Panc1 (cell line): ENCODE measurements at regions not wholly inside any gene's neighbourhood (a gene's known extent, or its start where the extent isn't known, plus 50 kb on each side); places are given as distances from the start of the nearest gene placed in this dataset.

Source experiments
- ATAC-seq: fragments of 200-7000 bp; cut with Tn5 transposase; 2 replicates; pipeline ENCODE4 v1.9.1; 2020; ENCODE audit warnings: mild to moderate bottlenecking, moderate library complexity
- BruUV-seq: library from RNA; stranded (reverse); fragments of 400-500 nt; replicated peaks from 2 replicates; lab custom pipeline; 2021; lab: Mats Ljungman, UMichigan
- CTCF ChIA-PET: fragments of 300-600 bp; sonication (Branson Sonifier 250); formaldehyde crosslinking; loops from one replicate; lab custom pipeline; 2022; ENCODE audit warnings: antibody characterized with exemption; lab: Charles Lee
- POLR2A ChIA-PET: fragments of 300-600 bp; sonication (Branson Sonifier 250); formaldehyde crosslinking; loops from one replicate; lab custom pipeline; 2022; ENCODE audit warnings: antibody characterized with exemption; lab: Charles Lee
- DNase-seq: peaks from one replicate; pipeline ENCODE4 v3.0.0-alpha.2; 2010; ENCODE audit warnings: low read depth, low spot score
- H3K27ac ChIP-seq: 2 replicates; pipeline ENCODE4 v1.5.1; 2011; ENCODE audit warnings: mild to moderate bottlenecking, low read length, inconsistent platforms
- H3K27me3 ChIP-seq: fragments of 200-500 bp; sonication (Bioruptor generic); 2 replicates; pipeline ENCODE4 v1.6.0; 2014; ENCODE audit warnings: low read length, inconsistent platforms; ENCODE audit not compliant: control insufficient read depth, insufficient read depth
- H3K36me3 ChIP-seq: fragments of 200-500 bp; sonication (Bioruptor generic); 2 replicates; pipeline ENCODE4 v1.5.1; 2014; ENCODE audit warnings: inconsistent platforms, mild to moderate bottlenecking, low read length, moderate library complexity; ENCODE audit not compliant: control insufficient read depth, insufficient read depth
- H3K4me1 ChIP-seq: 2 replicates; pipeline ENCODE4 v1.5.1; 2011; ENCODE audit warnings: inconsistent platforms, mild to moderate bottlenecking, low read length, moderate library complexity; ENCODE audit not compliant: control insufficient read depth, insufficient read depth
- H3K4me3 ChIP-seq, 2 experiments: 2 replicates each; pipeline ENCODE4 v1.5.1; 2011 to 2012; ENCODE audit warnings: low read depth in 2 of 2, low read length in 2 of 2, mild to moderate bottlenecking in 2 of 2, inconsistent platforms in 1 of 2, moderate library complexity in 1 of 2
- H3K9me3 ChIP-seq: fragments of 200-500 bp; sonication (Bioruptor generic); 2 replicates; pipeline ENCODE4 v1.5.1; 2014; ENCODE audit warnings: low read depth, mild to moderate bottlenecking, inconsistent platforms, low read length, moderate library complexity; ENCODE audit not compliant: control insufficient read depth, insufficient read depth
- CTCF ChIP-seq: fragments of 450-650 bp; IDR thresholded peaks from 2 replicates; pipeline ENCODE4 v1.5.1; 2017; ENCODE audit warnings: mild to moderate bottlenecking
- POLR2AphosphoS5 ChIP-seq: IDR thresholded peaks from 2 replicates; pipeline ENCODE4 v1.6.1; 2012; ENCODE audit warnings: mild to moderate bottlenecking, low read depth, low read length, moderate library complexity
- REST ChIP-seq, 2 experiments: IDR thresholded peaks; 2 replicates each; pipeline ENCODE4 v1.6.1; 2011 to 2012; ENCODE audit warnings: low read depth in 2 of 2, control low read depth in 1 of 2, low read length in 1 of 2, mild to moderate bottlenecking in 1 of 2, moderate library complexity in 1 of 2; ENCODE audit not compliant: insufficient read depth in 1 of 2
- SIN3A ChIP-seq: IDR thresholded peaks from 2 replicates; pipeline ENCODE4 v1.6.1; 2012; ENCODE audit warnings: low read depth, mild to moderate bottlenecking, low read length, moderate library complexity, borderline replicate concordance; ENCODE audit not compliant: insufficient read depth
- TCF7L2 ChIP-seq: IDR thresholded peaks from 2 replicates; pipeline ENCODE4 v1.6.1; 2011; ENCODE audit warnings: mild to moderate bottlenecking, low read depth, low read length, inconsistent platforms
- in situ Hi-C: cut with HindIII; loops from 2 replicates; pipeline ENCODE4 v1.10.0; 2016; ENCODE audit warnings: low sequenced_read_pairs, low pct_unique_long_range_greater_than_20kb
- intact Hi-C: fragments of 100-400 bp; cut with micrococcal nuclease; formaldehyde crosslinking; loops from one replicate; pipeline ENCODE4 v1.10.0; 2022; ENCODE audit not compliant: unreplicated experiment

GRCh38 chr2:128490321-128490720 is 171.7 kb upstream of the HS6ST1 start:
- DNase-seq (no peak), ATAC-seq (no peak)
- Histone ChIP-seq H3K4me3 (no peak overlapping the region), H3K4me1 (no peaks in the 10 kb centered on the region), H3K9me3 (no peaks in the 10 kb centered on the region), H3K36me3 (no peaks in the 10 kb centered on the region), H3K27me3 (peaks cover 4% of the 10 kb centered on the region; the same call in 1 of the 2 replicates), H3K27ac (no peak overlapping the region)
- ChIA-PET CTCF (no interaction called here), POLR2A (no interaction called here)
- BruUV-seq = no TSS peak
- intact Hi-C loops (no loop called here), in situ Hi-C loops (no loop called here)
- TF ChIP-seq TCF7L2 (no peak), CTCF (no peak)

- intact Hi-C loops = no loop called here
- Histone ChIP-seq H3K9me3 (no peaks in the 10 kb centered on the region), H3K36me3 (no peaks in the 10 kb centered on the region), H3K4me3 (no peak overlapping the region), H3K27me3 (peaks cover 4% of the 10 kb centered on the region; the same call in 1 of the 2 replicates), H3K4me1 (no peaks in the 10 kb centered on the region), H3K27ac (no peak overlapping the region)
- BruUV-seq = no TSS peak
- CTCF ChIA-PET = no interaction called here
- ATAC-seq = no peak
- no peak for DNase-seq
- in situ Hi-C loops = no loop called here
- no peak for TF ChIP-seq REST (IDR thresholded peaks at IDR 0.05; ENCODE audit: insufficient read depth in 1 of 2, low read depth in 2 of 2, low read length in 1 of 2)
- TF ChIP-seq POLR2AphosphoS5 = no peak
- TF ChIP-seq CTCF = no peak
- no peak for TF ChIP-seq TCF7L2
- no peak for TF ChIP-seq SIN3A
- POLR2A ChIA-PET = no interaction called here
Measured at GRCh38 chr2:128490881-128491691, 172.4 kb upstream of the HS6ST1 start.
